B cell (primary cell): ENCODE measurements at regions not wholly inside any gene's neighbourhood (a gene's known extent, or its start where the extent isn't known, plus 50 kb on each side); places are given as distances from the start of the nearest gene placed in this dataset.

Experiments
- ATAC-seq: fragments of 200-7000 bp; cut with Tn5 transposase; one replicate; pipeline ENCODE4 v1.10.0; 2021; ENCODE audit warnings: low read depth, mild to moderate bottlenecking, moderate number of reproducible peaks, moderate library complexity
- CTCF ChIA-PET: fragments of 350-600 bp; sonication (Branson Sonifier 250); formaldehyde crosslinking; loops from one replicate; lab custom pipeline; 2021; ENCODE audit warnings: antibody characterized with exemption, inconsistent platforms; lab: Charles Lee
- POLR2A ChIA-PET: fragments of 350-600 bp; sonication (Branson Sonifier 250); formaldehyde crosslinking; loops from one replicate; lab custom pipeline; 2021; ENCODE audit warnings: antibody characterized with exemption; lab: Charles Lee
- DNase-seq: peaks from one replicate; pipeline ENCODE4 v3.0.0; 2013
- H2AFZ ChIP-seq: 2 replicates; pipeline ENCODE4 v1.6.1; 2012; ENCODE audit warnings: mild to moderate bottlenecking, low read depth, low read length; ENCODE audit not compliant: insufficient read depth, poor library complexity, severe bottlenecking
- H3K27ac ChIP-seq, 2 donors: 1 replicate in 1 of 2; 2 replicates in 1 of 2; pipeline ENCODE4 v1.5.1; 2012 to 2013; ENCODE audit warnings: low read length in 2 of 2, mild to moderate bottlenecking in 2 of 2, moderate library complexity in 1 of 2
- H3K27me3 ChIP-seq, 4 experiments: fragments of 200-600 bp in 1 of 4; sonication (generic) in 1 of 4; replicated peaks in 1 of 4; 1 replicate in 2 of 4; 2 replicates in 2 of 4; pipeline versions ENCODE4 v1.6.1 to v1.7.0; 2013 to 2016; ENCODE audit warnings: low read length in 3 of 4, mild to moderate bottlenecking in 2 of 4, mixed read lengths in 1 of 4, moderate library complexity in 1 of 4; ENCODE audit not compliant: insufficient read depth in 4 of 4, control insufficient read depth in 3 of 4; ENCODE audit errors: control extremely low read depth in 1 of 4
- H3K36me3 ChIP-seq, 2 experiments: replicated peaks in 1 of 2; 1 replicate in 1 of 2; 2 replicates in 1 of 2; pipeline versions ENCODE4 v1.6.1 to v1.7.1; 2013; ENCODE audit warnings: low read length in 1 of 2; ENCODE audit not compliant: insufficient read depth in 2 of 2, control insufficient read depth in 1 of 2; ENCODE audit errors: control extremely low read depth in 1 of 2, extremely low read depth in 1 of 2
- H3K4me1 ChIP-seq, 2 donors: fragments of 200-600 bp in 1 of 2; sonication (generic) in 1 of 2; 1 replicate in 1 of 2; 2 replicates in 1 of 2; pipeline versions ENCODE4 v1.5.1 to v1.6.1; 2013 to 2017; ENCODE audit warnings: low read length in 2 of 2; ENCODE audit not compliant: control insufficient read depth in 2 of 2, insufficient read depth in 2 of 2
- H3K4me2 ChIP-seq: replicated peaks from 2 replicates; pipeline ENCODE3; 2012; ENCODE audit warnings: mild to moderate bottlenecking, low read depth, low read length; ENCODE audit not compliant: poor library complexity, severe bottlenecking
- H3K4me3 ChIP-seq, 5 experiments: fragments of 200-600 bp in 1 of 5; sonication (generic) in 1 of 5; 1 replicate in 3 of 5; 2 replicates in 2 of 5; pipeline versions ENCODE4 v1.5.1 to v1.7.0; 2011 to 2016; ENCODE audit warnings: low read length in 4 of 5, mild to moderate bottlenecking in 4 of 5, low read depth in 2 of 5, control low read depth in 1 of 5, moderate library complexity in 1 of 5; ENCODE audit not compliant: insufficient read depth in 1 of 5; ENCODE audit errors: control extremely low read depth in 1 of 5, extremely low read depth in 1 of 5
- H3K79me2 ChIP-seq: fragments of 200-600 bp; sonication (generic); one replicate; pipeline ENCODE4 v1.6.0; 2016; ENCODE audit warnings: low read length; ENCODE audit not compliant: control insufficient read depth, insufficient read depth
- H3K9ac ChIP-seq: fragments of 200-600 bp; sonication (generic); 2 replicates; pipeline ENCODE4 v1.6.1; 2017; ENCODE audit warnings: mild to moderate bottlenecking, low read length, moderate library complexity
- H3K9me3 ChIP-seq, 3 donors: one replicate each; pipeline versions ENCODE4 v1.6.1 to v1.7.1; 2013; ENCODE audit warnings: low read length in 2 of 3; ENCODE audit not compliant: control insufficient read depth in 2 of 3, insufficient read depth in 1 of 3; ENCODE audit errors: control extremely low read depth in 1 of 3
- H4K20me1 ChIP-seq: 2 replicates; pipeline ENCODE4 v1.6.0; 2012; ENCODE audit warnings: mild to moderate bottlenecking, low read length; ENCODE audit not compliant: insufficient read depth, control insufficient read depth, poor library complexity, severe bottlenecking
- H3K27ac Mint-ChIP-seq: one replicate; pipeline ENCODE4 v1.8.0; 2021; ENCODE audit warnings: mixed read lengths
- H3K27me3 Mint-ChIP-seq: one replicate; pipeline ENCODE4 v1.8.0; 2021; ENCODE audit warnings: mixed read lengths
- H3K4me1 Mint-ChIP-seq: one replicate; pipeline ENCODE4 v1.8.0; 2021; ENCODE audit warnings: mixed read lengths
- H3K4me3 Mint-ChIP-seq: one replicate; pipeline ENCODE4 v1.8.0; 2021; ENCODE audit warnings: mixed read lengths
- H3K9me3 Mint-ChIP-seq: one replicate; pipeline ENCODE4 v1.8.0; 2022; ENCODE audit warnings: mixed read lengths; ENCODE audit not compliant: insufficient read depth
- EZH2 ChIP-seq: IDR thresholded peaks from 2 replicates; pipeline ENCODE4 v1.6.1; 2012; ENCODE audit warnings: borderline replicate concordance, low read depth, mild to moderate bottlenecking, moderate library complexity, low read length; ENCODE audit not compliant: insufficient read depth, poor library complexity, severe bottlenecking
- WGBS: methylation state at CpG from one replicate; pipeline ENCODE4 v1.1.5; 2013; ENCODE audit warnings: missing lambda C conversion rate; ENCODE audit not compliant: insufficient coverage; 5-methylcytosine and 5-hydroxymethylcytosine counted together
- intact Hi-C: fragments of 100-400 bp; cut with micrococcal nuclease; formaldehyde crosslinking; loops from one replicate; pipeline ENCODE4 v1.10.0; 2022
- TF ChIP-seq, protein P1 (sequence below): fragments of 200-600 bp; IDR thresholded peaks from one replicate; pipeline ENCODE4 v1.8.0; 2022; ENCODE audit warnings: antibody characterized with exemption, mild to moderate bottlenecking

GRCh38 chr12:61348871-61349270, 911.3 kb upstream of the USP15 start:
- Histone ChIP-seq H3K27ac (no peak overlapping the region), H3K4me2 (no peak overlapping the region), H3K4me3 (no peak overlapping the region), H3K36me3 (no peaks in the 10 kb centered on the region), H2AFZ (no peak overlapping the region), H3K9me3 (peaks cover 0 to 3% (median 0%) of the 10 kb centered on the region in 3 donors), H4K20me1 (no peaks in the 10 kb centered on the region), H3K4me1 (no peaks in the 10 kb centered on the region), H3K27me3 (no peaks in the 10 kb centered on the region), H3K9ac (no peak overlapping the region), H3K79me2 (no peaks in the 10 kb centered on the region)
- WGBS: no CpG with 5 or more reads among the region's 3 CpGs
- Mint-ChIP-seq H3K9me3 (no peaks in the 10 kb centered on the region), H3K4me1 (no peaks in the 10 kb centered on the region), H3K4me3 (no peak overlapping the region), H3K27ac (no peak overlapping the region), H3K27me3 (no peaks in the 10 kb centered on the region)
- no peak for ATAC-seq
- POLR2A ChIA-PET: no interaction called here
- CTCF ChIA-PET: no interaction called here
- DNase-seq: no peak
- intact Hi-C loops: no loop called here
- TF ChIP-seq, protein P1, sequence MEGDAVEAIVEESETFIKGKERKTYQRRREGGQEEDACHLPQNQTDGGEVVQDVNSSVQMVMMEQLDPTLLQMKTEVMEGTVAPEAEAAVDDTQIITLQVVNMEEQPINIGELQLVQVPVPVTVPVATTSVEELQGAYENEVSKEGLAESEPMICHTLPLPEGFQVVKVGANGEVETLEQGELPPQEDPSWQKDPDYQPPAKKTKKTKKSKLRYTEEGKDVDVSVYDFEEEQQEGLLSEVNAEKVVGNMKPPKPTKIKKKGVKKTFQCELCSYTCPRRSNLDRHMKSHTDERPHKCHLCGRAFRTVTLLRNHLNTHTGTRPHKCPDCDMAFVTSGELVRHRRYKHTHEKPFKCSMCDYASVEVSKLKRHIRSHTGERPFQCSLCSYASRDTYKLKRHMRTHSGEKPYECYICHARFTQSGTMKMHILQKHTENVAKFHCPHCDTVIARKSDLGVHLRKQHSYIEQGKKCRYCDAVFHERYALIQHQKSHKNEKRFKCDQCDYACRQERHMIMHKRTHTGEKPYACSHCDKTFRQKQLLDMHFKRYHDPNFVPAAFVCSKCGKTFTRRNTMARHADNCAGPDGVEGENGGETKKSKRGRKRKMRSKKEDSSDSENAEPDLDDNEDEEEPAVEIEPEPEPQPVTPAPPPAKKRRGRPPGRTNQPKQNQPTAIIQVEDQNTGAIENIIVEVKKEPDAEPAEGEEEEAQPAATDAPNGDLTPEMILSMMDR: no peak
- no peak for TF ChIP-seq EZH2

GRCh38 chr12:61355105-61355504, 905.1 kb upstream of the USP15 start:
- no peak overlapping the region for H3K4me3 Mint-ChIP-seq
- no peaks in the 10 kb centered on the region for H3K36me3 ChIP-seq
- no peaks in the 10 kb centered on the region for H4K20me1 ChIP-seq
- no peak overlapping the region for H2AFZ ChIP-seq
- POLR2A ChIA-PET: no interaction called here
- no peaks in the 10 kb centered on the region for H3K27me3 ChIP-seq
- no peak overlapping the region for H3K4me3 ChIP-seq
- H3K27me3 Mint-ChIP-seq: no peaks in the 10 kb centered on the region
- no peak overlapping the region for H3K27ac Mint-ChIP-seq
- peaks cover 2% of the 10 kb centered on the region for H3K9me3 Mint-ChIP-seq
- H3K9me3 ChIP-seq: peaks cover 0 to 33% (median 0%) of the 10 kb centered on the region in 3 donors
- no peak for TF ChIP-seq EZH2
- TF ChIP-seq, protein P1: no peak
- 86% methylated on average over 10 of the region's 10 CpGs for WGBS
- no peaks in the 10 kb centered on the region for H3K4me1 Mint-ChIP-seq
- H3K4me2 ChIP-seq: no peak overlapping the region
- CTCF ChIA-PET: no interaction called here
- intact Hi-C loops: no loop called here
- no peak overlapping the region for H3K27ac ChIP-seq
- H3K4me1 ChIP-seq: no peaks in the 10 kb centered on the region
- H3K9ac ChIP-seq: no peak overlapping the region
- ATAC-seq: no peak
- no peak for DNase-seq
- no peaks in the 10 kb centered on the region for H3K79me2 ChIP-seq
